Mononuclear cell (primary cell): ENCODE measurements at regions not wholly inside any gene's neighbourhood (a gene's known extent, or its start where the extent isn't known, plus 50 kb on each side); places are given as distances from the start of the nearest gene placed in this dataset.
"Not testable (repeated sequence)": the region's sequence is repeated elsewhere in the genome, so short reads cannot be mapped to it uniquely, and the experiment has no call there.

Experiments used
- H3K27me3 ChIP-seq: 2 replicates; pipeline ENCODE4 v1.6.0; 2011; ENCODE audit warnings: low read length, control low read depth; ENCODE audit not compliant: insufficient read depth
- H3K4me1 ChIP-seq: 2 replicates; pipeline ENCODE4 v1.5.1; 2011; ENCODE audit warnings: mild to moderate bottlenecking, low read length, control low read depth; ENCODE audit not compliant: insufficient read depth
- H3K4me3 ChIP-seq: 2 replicates; pipeline ENCODE4 v1.5.1; 2011; ENCODE audit warnings: mild to moderate bottlenecking, low read length, moderate library complexity
- H3K9me3 ChIP-seq: 2 replicates; pipeline ENCODE4 v1.5.1; 2011; ENCODE audit warnings: low read depth, mild to moderate bottlenecking, control low read depth, low read length

- Histone ChIP-seq H3K4me1 (no peaks in the 10 kb centered on the region), H3K4me3 (no peak overlapping the region), H3K27me3 (no peaks in the 10 kb centered on the region), H3K9me3 (no peaks in the 10 kb centered on the region)
These were observed 666.7 kb upstream of the NRP1 start for GRCh38 chr10:34001087-34001580.

- H3K4me3 ChIP-seq: no peak overlapping the region
- H3K4me1 ChIP-seq: no peaks in the 10 kb centered on the region
- no peaks in the 10 kb centered on the region for H3K9me3 ChIP-seq
- no peaks in the 10 kb centered on the region for H3K27me3 ChIP-seq
These were observed 659.5 kb upstream of the NRP1 start for GRCh38 chr10:33993917-33994316.

DNA sequence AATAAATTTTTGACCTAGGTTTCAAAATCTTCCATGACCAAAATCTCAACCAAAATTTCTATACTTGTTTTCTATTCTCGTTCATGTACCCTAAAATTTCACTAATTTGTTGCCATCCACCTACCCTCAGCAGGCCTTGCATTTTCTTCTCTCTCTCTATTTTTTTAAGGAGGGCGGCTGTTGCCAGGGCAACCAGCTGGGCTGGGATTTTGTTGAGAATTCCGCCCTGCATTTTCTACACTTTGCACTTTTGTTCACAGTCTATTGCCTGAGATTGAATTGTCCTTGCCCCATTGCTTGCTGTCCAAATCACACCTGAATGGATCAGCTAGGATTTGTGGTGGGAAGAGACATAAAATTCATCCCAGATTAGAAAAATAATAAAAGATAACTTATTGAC is 657.5 kb upstream of the NRP1 start:
- no peaks in the 10 kb centered on the region for H3K9me3 ChIP-seq
- no peak overlapping the region for H3K4me3 ChIP-seq
- H3K27me3 ChIP-seq: no peaks in the 10 kb centered on the region
- H3K4me1 ChIP-seq: no peaks in the 10 kb centered on the region

- Histone ChIP-seq H3K27me3 (no peaks in the 10 kb centered on the region), H3K4me3 (no peak overlapping the region), H3K9me3 (no peaks in the 10 kb centered on the region), H3K4me1 (no peaks in the 10 kb centered on the region)
These were observed 652.0 kb upstream of the NRP1 start for GRCh38 chr10:33986515-33986914.

DNA sequence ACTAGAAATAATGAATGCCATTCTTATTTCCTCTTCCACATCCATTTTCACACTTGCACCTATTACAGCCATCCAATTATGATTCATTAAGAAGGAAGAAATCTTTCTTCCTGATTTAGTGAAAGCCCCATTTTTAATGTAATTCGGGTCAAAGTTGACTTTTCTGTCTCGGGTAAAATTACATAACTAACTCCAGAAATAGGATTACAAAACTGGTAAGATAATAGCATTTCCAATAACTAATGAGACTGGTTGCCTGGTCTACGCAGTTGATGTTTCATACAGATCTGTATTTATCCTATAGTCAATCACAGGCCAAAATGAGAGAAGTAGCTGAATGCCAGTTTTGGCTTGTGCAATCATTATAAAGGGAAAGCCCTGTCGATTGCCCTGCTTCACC is 651.5 kb upstream of the NRP1 start:
- Histone ChIP-seq H3K4me1 (no peaks in the 10 kb centered on the region), H3K27me3 (no peaks in the 10 kb centered on the region), H3K4me3 (no peak overlapping the region), H3K9me3 (no peaks in the 10 kb centered on the region)

- no peaks in the 10 kb centered on the region for H3K4me1 ChIP-seq
- no peak overlapping the region for H3K4me3 ChIP-seq
- no peaks in the 10 kb centered on the region for H3K27me3 ChIP-seq
- no peaks in the 10 kb centered on the region for H3K9me3 ChIP-seq
These were observed 648.5 kb upstream of the NRP1 start for GRCh38 chr10:33982995-33983394.

GRCh38 chr10:33981301-33981700 is 646.8 kb upstream of the NRP1 start:
- Histone ChIP-seq H3K9me3 (no peaks in the 10 kb centered on the region), H3K4me1 (no peaks in the 10 kb centered on the region), H3K27me3 (no peaks in the 10 kb centered on the region), H3K4me3 (no peak overlapping the region)

- H3K27me3 ChIP-seq: no peaks in the 10 kb centered on the region
- H3K4me3 ChIP-seq: no peak overlapping the region
- H3K4me1 ChIP-seq: no peaks in the 10 kb centered on the region
- H3K9me3 ChIP-seq: no peaks in the 10 kb centered on the region
These were observed 644.7 kb upstream of the NRP1 start for GRCh38 chr10:33979195-33979594.

GRCh38 chr10:33975481-33975880 is 641.0 kb upstream of the NRP1 start:
- no peaks in the 10 kb centered on the region for H3K4me1 ChIP-seq

GRCh38 chr10:33974976-33975478 is 640.6 kb upstream of the NRP1 start:
- Histone ChIP-seq H3K4me1 (no peaks in the 10 kb centered on the region), H3K9me3 (no peaks in the 10 kb centered on the region), H3K27me3 (no peaks in the 10 kb centered on the region), H3K4me3 (no peak overlapping the region)

More at GRCh38 chr10:33975481-33975880, 641.0 kb upstream of the NRP1 start:
- Histone ChIP-seq H3K27me3 (no peaks in the 10 kb centered on the region), H3K9me3 (no peaks in the 10 kb centered on the region), H3K4me3 (no peak overlapping the region)

- H3K27me3 ChIP-seq: no peaks in the 10 kb centered on the region
- H3K4me1 ChIP-seq: no peaks in the 10 kb centered on the region
- no peaks in the 10 kb centered on the region for H3K9me3 ChIP-seq
- no peak overlapping the region for H3K4me3 ChIP-seq
These were observed 634.5 kb upstream of the NRP1 start for GRCh38 chr10:33968983-33969382.

DNA sequence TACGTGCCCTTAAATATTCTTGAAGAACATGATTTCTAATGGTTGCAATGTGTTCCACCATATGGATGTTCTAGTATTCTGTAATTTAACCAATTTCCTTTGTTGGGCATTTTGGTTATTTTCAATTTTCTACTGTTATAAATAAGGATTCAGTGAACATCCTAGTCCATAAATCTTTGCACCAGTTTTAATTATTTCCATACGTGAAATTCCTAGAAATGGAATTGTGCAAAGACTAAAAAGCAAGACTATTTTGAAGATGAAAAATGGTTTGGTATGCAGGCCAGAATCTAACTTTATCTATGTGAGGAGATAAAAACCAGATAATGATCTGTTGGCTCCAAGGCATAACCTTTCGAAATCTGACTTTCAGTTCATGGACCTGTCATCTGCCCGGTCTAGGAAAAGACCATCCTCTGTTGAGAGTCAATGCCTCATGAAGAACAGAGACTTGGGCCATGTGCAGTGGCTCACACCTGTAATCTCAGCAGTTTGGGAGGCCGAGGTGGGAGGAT is 633.2 kb upstream of the NRP1 start:
- Histone ChIP-seq H3K27me3 (no peaks in the 10 kb centered on the region), H3K4me3 (no peak overlapping the region), H3K9me3 (no peaks in the 10 kb centered on the region), H3K4me1 (no peaks in the 10 kb centered on the region)

DNA sequence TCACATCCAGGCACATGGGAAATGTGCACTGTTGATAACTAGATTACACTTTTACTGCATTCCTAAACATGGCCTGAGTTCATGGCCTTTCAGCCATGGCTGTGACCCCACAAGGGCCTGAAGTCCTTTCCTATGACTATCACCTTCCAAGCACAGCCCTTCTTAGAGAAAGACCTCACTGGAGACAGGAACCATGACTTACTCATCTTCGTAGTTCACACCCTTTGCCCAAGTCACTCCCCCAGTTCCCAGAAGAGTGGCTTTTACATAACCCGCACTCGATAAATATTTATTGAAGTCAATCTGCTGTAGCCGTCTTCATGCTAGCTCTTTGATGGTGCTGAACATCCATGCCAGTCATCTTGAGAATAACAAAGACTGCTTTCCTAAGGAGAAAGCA is 632.5 kb upstream of the NRP1 start:
- no peaks in the 10 kb centered on the region for H3K9me3 ChIP-seq
- H3K27me3 ChIP-seq: no peaks in the 10 kb centered on the region
- H3K4me3 ChIP-seq: no peak overlapping the region
- H3K4me1 ChIP-seq: no peaks in the 10 kb centered on the region

GRCh38 chr10:33965795-33966581 is 631.5 kb upstream of the NRP1 start:
- Histone ChIP-seq H3K4me3 (no peak overlapping the region), H3K27me3 (no peaks in the 10 kb centered on the region), H3K4me1 (no peaks in the 10 kb centered on the region), H3K9me3 (no peaks in the 10 kb centered on the region)

- Histone ChIP-seq H3K9me3 (no peaks in the 10 kb centered on the region), H3K4me1 (no peaks in the 10 kb centered on the region), H3K4me3 (no peak overlapping the region), H3K27me3 (no peaks in the 10 kb centered on the region)
These were observed 629.3 kb upstream of the NRP1 start for GRCh38 chr10:33963729-33964128.

DNA sequence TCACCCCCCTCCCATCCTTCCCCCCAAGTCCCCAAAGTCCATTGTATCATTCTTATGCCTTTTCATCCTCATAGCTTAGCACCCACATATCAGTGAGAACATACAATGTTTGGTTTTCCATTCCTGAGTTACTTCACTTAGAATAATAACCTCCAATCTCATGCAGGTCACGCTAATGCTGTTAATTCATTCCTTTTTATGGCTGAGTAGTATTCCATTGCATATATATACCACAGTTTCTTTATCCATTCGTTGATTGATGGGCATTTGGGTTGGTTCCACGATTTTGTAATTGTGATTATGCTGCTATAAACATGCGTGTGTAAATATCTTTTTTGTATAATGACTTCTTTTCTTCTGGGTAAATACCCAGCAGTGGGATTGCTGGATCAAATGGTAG is 621.9 kb upstream of the NRP1 start:
- H3K4me3 ChIP-seq, H3K4me1 ChIP-seq, H3K9me3 ChIP-seq, H3K27me3 ChIP-seq: not testable (repeated sequence)
